Omental fat pad (tissue), 3 donors: ENCODE measurements at regions not wholly inside any gene's neighbourhood (a gene's known extent, or its start where the extent isn't known, plus 50 kb on each side); places are given as distances from the start of the nearest gene placed in this dataset.
"Not testable (repeated sequence)": the region's sequence is repeated elsewhere in the genome, so short reads cannot be mapped to it uniquely, and the experiment has no call there.

Experiments used
- ATAC-seq: fragments of 150-250 bp; one replicate; pipeline ENCODE4 v1.9.1; 2016; ENCODE audit warnings: mild to moderate bottlenecking, moderate library complexity; ENCODE audit not compliant: low FRiP score
- DNase-seq: peaks from one replicate; pipeline ENCODE4 v3.0.0-alpha.2; 2019; ENCODE audit warnings: low spot score
- TF ChIP-seq, protein P1 (sequence below), 3 donors: fragments of 450-650 bp; IDR thresholded peaks; one replicate each; pipeline ENCODE4 v1.5.1; 2016 to 2017; ENCODE audit warnings: antibody characterized with exemption in 3 of 3, mild to moderate bottlenecking in 3 of 3, moderate library complexity in 2 of 3

GRCh38 chr12:46518169-46518568, 145.6 kb upstream of the SLC38A2 start:
- DNase-seq (no peak), ATAC-seq (no peak)
- TF ChIP-seq, protein P1, sequence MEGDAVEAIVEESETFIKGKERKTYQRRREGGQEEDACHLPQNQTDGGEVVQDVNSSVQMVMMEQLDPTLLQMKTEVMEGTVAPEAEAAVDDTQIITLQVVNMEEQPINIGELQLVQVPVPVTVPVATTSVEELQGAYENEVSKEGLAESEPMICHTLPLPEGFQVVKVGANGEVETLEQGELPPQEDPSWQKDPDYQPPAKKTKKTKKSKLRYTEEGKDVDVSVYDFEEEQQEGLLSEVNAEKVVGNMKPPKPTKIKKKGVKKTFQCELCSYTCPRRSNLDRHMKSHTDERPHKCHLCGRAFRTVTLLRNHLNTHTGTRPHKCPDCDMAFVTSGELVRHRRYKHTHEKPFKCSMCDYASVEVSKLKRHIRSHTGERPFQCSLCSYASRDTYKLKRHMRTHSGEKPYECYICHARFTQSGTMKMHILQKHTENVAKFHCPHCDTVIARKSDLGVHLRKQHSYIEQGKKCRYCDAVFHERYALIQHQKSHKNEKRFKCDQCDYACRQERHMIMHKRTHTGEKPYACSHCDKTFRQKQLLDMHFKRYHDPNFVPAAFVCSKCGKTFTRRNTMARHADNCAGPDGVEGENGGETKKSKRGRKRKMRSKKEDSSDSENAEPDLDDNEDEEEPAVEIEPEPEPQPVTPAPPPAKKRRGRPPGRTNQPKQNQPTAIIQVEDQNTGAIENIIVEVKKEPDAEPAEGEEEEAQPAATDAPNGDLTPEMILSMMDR (IDR thresholded peaks at IDR 0.05) = no peak

- no peak for DNase-seq
- no peak for ATAC-seq
- TF ChIP-seq, protein P1 (IDR thresholded peaks at IDR 0.05) = no peak
Observed at GRCh38 chr12:46517579-46517962, 145.0 kb upstream of the SLC38A2 start.

GRCh38 chr12:46516933-46517578, 144.5 kb upstream of the SLC38A2 start:
- ATAC-seq = no peak
- TF ChIP-seq, protein P1 (IDR thresholded peaks at IDR 0.05) = no peak
- DNase-seq = no peak

- TF ChIP-seq, protein P1 (IDR thresholded peaks at IDR 0.05) = no peak
- DNase-seq (no peak), ATAC-seq (no peak)
Observed at GRCh38 chr12:46516238-46516932, 143.8 kb upstream of the SLC38A2 start.

- DNase-seq (no peak), ATAC-seq (no peak)
- TF ChIP-seq, protein P1 (IDR thresholded peaks at IDR 0.05) = no peak
Observed at GRCh38 chr12:46515829-46516228, 143.3 kb upstream of the SLC38A2 start.

GRCh38 chr12:46514886-46515285, 142.3 kb upstream of the SLC38A2 start:
- ATAC-seq = no peak

DNA sequence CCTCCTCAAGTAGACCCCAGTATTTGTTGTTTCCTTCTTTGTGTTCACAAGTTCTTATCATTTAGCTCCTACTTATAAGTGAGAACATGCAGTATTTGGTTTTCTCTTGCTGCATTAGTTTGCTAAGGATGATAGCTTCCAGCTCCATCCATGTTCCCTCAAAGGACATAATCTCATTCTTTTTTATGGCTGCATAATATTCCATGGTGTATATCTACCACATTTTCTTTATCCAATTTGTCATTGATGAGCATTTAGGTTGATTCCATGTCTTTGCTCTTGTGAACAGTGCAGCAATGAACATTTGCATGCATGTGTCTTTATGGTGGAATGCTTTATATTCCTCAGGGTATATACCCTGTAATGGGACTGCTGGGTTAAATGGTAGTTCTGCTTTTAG, 137.7 kb upstream of the SLC38A2 start:
- not testable (repeated sequence) for DNase-seq, ATAC-seq

More at GRCh38 chr12:46514886-46515285, 142.3 kb upstream of the SLC38A2 start:
- DNase-seq = no peak
- TF ChIP-seq, protein P1 (IDR thresholded peaks at IDR 0.05) = no peak
